ENCODE measurements at regions not wholly inside any gene's neighbourhood (a gene's known extent, or its start where the extent isn't known, plus 50 kb on each side); places are given as distances from the start of the nearest gene placed in this dataset.

GRCh38 chr11:43243927-43244326 is 67.9 kb upstream of the API5 start:
- FAIRE-seq (no peak), DNase-seq (ENCODE audit: low spot score) (no peak), ATAC-seq (no peak)
- H4K20me1 ChIP-seq (ENCODE audit: insufficient read depth, low read length): no peaks in the 10 kb centered on the region
- CTCF ChIA-PET (ENCODE audit: low intra/inter-chr PET ratio, low total read pairs): no interaction called here
- H3K9me3 ChIP-seq (ENCODE audit: low read length): no peaks in the 10 kb centered on the region
- intact Hi-C loops (cut with micrococcal nuclease; ENCODE audit: unreplicated experiment): no loop called here
- no peaks in the 10 kb centered on the region for H3K4me1 ChIP-seq (ENCODE audit: insufficient read depth, low read length)
- no TSS peak for BruUV-seq (replicated peaks)
- no peak for TF ChIP-seq HMGXB4 (CRISPR knock-in tag; IDR thresholded peaks at IDR 0.05; ENCODE audit: borderline replicate concordance in 1 of 2, low read depth in 1 of 2)
- no peak for TF ChIP-seq CBFB (CRISPR knock-in tag; IDR thresholded peaks at IDR 0.05)
- TF ChIP-seq TFE3 (CRISPR knock-in tag; IDR thresholded peaks at IDR 0.05): no peak
- no peak for TF ChIP-seq GMEB1 (CRISPR knock-in tag; IDR thresholded peaks at IDR 0.05; ENCODE audit: borderline replicate concordance)
- TF ChIP-seq FOXC1 (CRISPR knock-in tag; IDR thresholded peaks at IDR 0.05; ENCODE audit: borderline replicate concordance): no peak
- no peak for TF ChIP-seq ZNF597 (CRISPR knock-in tag; IDR thresholded peaks at IDR 0.05)
- no peak for TF ChIP-seq FOSL2 (CRISPR knock-in tag; IDR thresholded peaks at IDR 0.05)
- TF ChIP-seq TBX2 (CRISPR knock-in tag; IDR thresholded peaks at IDR 0.05; ENCODE audit: borderline replicate concordance): no peak
- no peak for TF ChIP-seq IKZF4 (CRISPR knock-in tag; IDR thresholded peaks at IDR 0.05; ENCODE audit: borderline replicate concordance, low read depth, not compliant biosample characterization)
- TF ChIP-seq MIXL1 (CRISPR knock-in tag; IDR thresholded peaks at IDR 0.05): no peak
- POLR2A ChIA-PET: no interaction called here
- no peak overlapping the region for H3K27ac ChIP-seq (ENCODE audit: extremely low read length, insufficient read depth, low read length)
- no peak overlapping the region for H3K9ac ChIP-seq (ENCODE audit: insufficient read depth, low read depth, low read length)
- H3K79me2 ChIP-seq (ENCODE audit: insufficient read depth, low read length): no peaks in the 10 kb centered on the region
- H2AFZ ChIP-seq (ENCODE audit: low read length): no peak overlapping the region
- no peak overlapping the region for H3K4me2 ChIP-seq (ENCODE audit: low read depth, low read length)
- H3K27me3 ChIP-seq (ENCODE audit: control insufficient read depth in 1 of 2, insufficient read depth in 2 of 2, low read length in 2 of 2): no peaks in the 10 kb centered on the region; a peak in 2 of 5 replicates
- in situ Hi-C loops (cut with HindIII; ENCODE audit: extremely low pct_ligation_motif_present, low pct_unique_long_range_greater_than_20kb): no loop called here
- WGBS (ENCODE audit: low lambda C conversion rate): 9% methylated on average over 3 of the region's 3 CpGs
- H3K4me3 ChIP-seq (replicated peaks in 1 of 3; ENCODE audit: insufficient read depth in 1 of 3, low read depth in 2 of 3, low read length in 3 of 3): no peak overlapping the region
- H3K36me3 ChIP-seq (replicated peaks in 1 of 2; ENCODE audit: control insufficient read depth in 1 of 2, insufficient read depth in 2 of 2, low read length in 2 of 2): no peaks in the 10 kb centered on the region
